Peyer's patch (tissue), 4 donors: ENCODE measurements at regions not wholly inside any gene's neighbourhood (a gene's known extent, or its start where the extent isn't known, plus 50 kb on each side); places are given as distances from the start of the nearest gene placed in this dataset.

Source experiments
- POLR2A ChIP-seq, 2 donors: fragments of 450-650 bp; IDR thresholded peaks; one replicate each; pipeline ENCODE4 v1.5.1; 2017; ENCODE audit warnings: antibody characterized with exemption in 2 of 2, mild to moderate bottlenecking in 2 of 2, moderate library complexity in 2 of 2
- TF ChIP-seq, protein P1 (sequence below), 6 experiments: fragments of 450-650 bp in 4 of 6; fragments of 200-600 bp in 2 of 6; sonication (generic) in 1 of 6; IDR thresholded peaks; one replicate each; pipeline ENCODE4 v1.5.1; 2017 to 2019; ENCODE audit warnings: antibody characterized with exemption in 6 of 6, mild to moderate bottlenecking in 3 of 6, moderate library complexity in 1 of 6

DNA sequence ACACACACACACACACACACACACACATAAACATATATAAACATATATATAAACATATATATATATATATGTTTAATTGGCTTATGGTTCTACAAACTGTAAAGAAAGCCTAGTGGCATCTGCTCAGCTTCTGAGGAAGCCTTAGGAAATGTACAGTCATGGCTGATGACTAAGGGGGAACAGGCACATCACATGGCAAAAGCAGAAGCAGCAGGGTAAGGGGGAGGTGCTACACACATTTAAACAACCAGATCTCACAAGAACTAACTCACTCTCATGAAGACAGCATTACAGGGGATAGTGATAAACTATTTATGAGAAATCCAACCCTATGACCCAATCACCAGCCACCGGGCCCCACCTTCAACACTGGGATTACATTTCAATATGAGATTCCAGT lies 922.9 kb downstream of the SI start:
- TF ChIP-seq, protein P1, sequence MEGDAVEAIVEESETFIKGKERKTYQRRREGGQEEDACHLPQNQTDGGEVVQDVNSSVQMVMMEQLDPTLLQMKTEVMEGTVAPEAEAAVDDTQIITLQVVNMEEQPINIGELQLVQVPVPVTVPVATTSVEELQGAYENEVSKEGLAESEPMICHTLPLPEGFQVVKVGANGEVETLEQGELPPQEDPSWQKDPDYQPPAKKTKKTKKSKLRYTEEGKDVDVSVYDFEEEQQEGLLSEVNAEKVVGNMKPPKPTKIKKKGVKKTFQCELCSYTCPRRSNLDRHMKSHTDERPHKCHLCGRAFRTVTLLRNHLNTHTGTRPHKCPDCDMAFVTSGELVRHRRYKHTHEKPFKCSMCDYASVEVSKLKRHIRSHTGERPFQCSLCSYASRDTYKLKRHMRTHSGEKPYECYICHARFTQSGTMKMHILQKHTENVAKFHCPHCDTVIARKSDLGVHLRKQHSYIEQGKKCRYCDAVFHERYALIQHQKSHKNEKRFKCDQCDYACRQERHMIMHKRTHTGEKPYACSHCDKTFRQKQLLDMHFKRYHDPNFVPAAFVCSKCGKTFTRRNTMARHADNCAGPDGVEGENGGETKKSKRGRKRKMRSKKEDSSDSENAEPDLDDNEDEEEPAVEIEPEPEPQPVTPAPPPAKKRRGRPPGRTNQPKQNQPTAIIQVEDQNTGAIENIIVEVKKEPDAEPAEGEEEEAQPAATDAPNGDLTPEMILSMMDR (IDR thresholded peaks at IDR 0.05): no peak
- TF ChIP-seq POLR2A (IDR thresholded peaks at IDR 0.05): no peak
